Upper lobe of right lung (tissue), 1 donor: ENCODE measurements at regions not wholly inside any gene's neighbourhood (a gene's known extent, or its start where the extent isn't known, plus 50 kb on each side); places are given as distances from the start of the nearest gene placed in this dataset.

Experiments used
- ATAC-seq: fragments of 200-7000 bp; cut with Tn5 transposase; one replicate; pipeline ENCODE4 v1.9.1; 2020; ENCODE audit warnings: mild to moderate bottlenecking, moderate library complexity
- DNase-seq: peaks from one replicate; pipeline ENCODE4 v3.0.0-alpha.2; 2020
- H3K27ac ChIP-seq: fragments of 200-600 bp; one replicate; pipeline ENCODE4 v1.8.0; 2022
- H3K27me3 ChIP-seq: fragments of 200-600 bp; one replicate; pipeline ENCODE4 v1.8.0; 2022; ENCODE audit warnings: mild to moderate bottlenecking
- H3K36me3 ChIP-seq: fragments of 200-600 bp; one replicate; pipeline ENCODE4 v1.8.0; 2022
- H3K4me1 ChIP-seq: fragments of 200-600 bp; one replicate; pipeline ENCODE4 v1.8.0; 2022
- H3K4me3 ChIP-seq: fragments of 200-600 bp; one replicate; pipeline ENCODE4 v1.8.0; 2022; ENCODE audit warnings: mild to moderate bottlenecking
- H3K9me3 ChIP-seq: fragments of 200-600 bp; one replicate; pipeline ENCODE4 v1.8.0; 2022
- intact Hi-C: fragments of 100-400 bp; cut with DNase I; formaldehyde crosslinking; loops from one replicate; pipeline ENCODE4 v1.11.0; 2022
- TF ChIP-seq, protein P1 (sequence below): fragments of 200-600 bp; IDR thresholded peaks from one replicate; pipeline ENCODE4 v1.8.0; 2022; ENCODE audit warnings: antibody characterized with exemption
- donor health status: DM: no; HTN: yes; CAD: no; lungs with severe emphysema.

DNA sequence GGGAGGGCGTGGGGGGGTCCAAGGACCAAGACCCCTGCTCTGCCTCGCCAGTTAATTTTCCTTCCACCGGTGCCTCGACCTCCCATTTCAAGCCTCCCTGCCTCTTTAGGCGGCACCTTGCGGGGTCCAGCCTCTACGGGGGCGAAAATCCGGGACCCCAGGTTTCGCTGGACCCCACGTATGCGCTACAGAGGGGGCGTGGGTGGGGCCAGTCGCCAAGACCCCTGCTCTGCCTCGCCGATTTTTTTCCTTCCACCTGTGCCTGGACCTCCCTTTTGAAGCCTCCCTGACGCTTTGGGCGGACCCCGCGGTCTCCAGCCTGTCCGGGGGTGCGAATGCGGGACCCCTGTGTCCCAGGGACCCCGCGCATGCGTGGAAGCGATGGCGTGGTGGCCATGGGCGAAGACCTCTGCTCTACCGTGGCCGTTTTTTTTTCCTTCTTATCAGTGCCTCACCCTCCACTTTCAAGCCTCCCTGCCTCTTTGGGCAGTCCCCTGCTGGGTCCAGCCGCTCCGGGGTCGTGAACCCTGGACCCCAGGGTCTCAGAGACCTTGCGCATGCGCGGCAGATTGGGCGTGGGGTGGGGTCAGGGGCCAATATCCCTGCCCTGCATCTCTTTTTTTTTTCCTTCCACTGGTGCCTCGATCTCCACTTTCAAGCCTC is 324.2 kb downstream of the ALG10 start:
- H3K36me3 ChIP-seq, result no peaks in the 10 kb centered on the region
- no peaks in the 10 kb centered on the region for H3K9me3 ChIP-seq
- no peak overlapping the region for H3K4me3 ChIP-seq
- intact Hi-C loops, result no loop called here
- DNase-seq, result no peak
- H3K4me1 ChIP-seq, result no peaks in the 10 kb centered on the region
- H3K27ac ChIP-seq, result no peak overlapping the region
- peaks cover 5% of the 10 kb centered on the region for H3K27me3 ChIP-seq
- TF ChIP-seq, protein P1, sequence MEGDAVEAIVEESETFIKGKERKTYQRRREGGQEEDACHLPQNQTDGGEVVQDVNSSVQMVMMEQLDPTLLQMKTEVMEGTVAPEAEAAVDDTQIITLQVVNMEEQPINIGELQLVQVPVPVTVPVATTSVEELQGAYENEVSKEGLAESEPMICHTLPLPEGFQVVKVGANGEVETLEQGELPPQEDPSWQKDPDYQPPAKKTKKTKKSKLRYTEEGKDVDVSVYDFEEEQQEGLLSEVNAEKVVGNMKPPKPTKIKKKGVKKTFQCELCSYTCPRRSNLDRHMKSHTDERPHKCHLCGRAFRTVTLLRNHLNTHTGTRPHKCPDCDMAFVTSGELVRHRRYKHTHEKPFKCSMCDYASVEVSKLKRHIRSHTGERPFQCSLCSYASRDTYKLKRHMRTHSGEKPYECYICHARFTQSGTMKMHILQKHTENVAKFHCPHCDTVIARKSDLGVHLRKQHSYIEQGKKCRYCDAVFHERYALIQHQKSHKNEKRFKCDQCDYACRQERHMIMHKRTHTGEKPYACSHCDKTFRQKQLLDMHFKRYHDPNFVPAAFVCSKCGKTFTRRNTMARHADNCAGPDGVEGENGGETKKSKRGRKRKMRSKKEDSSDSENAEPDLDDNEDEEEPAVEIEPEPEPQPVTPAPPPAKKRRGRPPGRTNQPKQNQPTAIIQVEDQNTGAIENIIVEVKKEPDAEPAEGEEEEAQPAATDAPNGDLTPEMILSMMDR, result no peak
- ATAC-seq, result no peak

DNA sequence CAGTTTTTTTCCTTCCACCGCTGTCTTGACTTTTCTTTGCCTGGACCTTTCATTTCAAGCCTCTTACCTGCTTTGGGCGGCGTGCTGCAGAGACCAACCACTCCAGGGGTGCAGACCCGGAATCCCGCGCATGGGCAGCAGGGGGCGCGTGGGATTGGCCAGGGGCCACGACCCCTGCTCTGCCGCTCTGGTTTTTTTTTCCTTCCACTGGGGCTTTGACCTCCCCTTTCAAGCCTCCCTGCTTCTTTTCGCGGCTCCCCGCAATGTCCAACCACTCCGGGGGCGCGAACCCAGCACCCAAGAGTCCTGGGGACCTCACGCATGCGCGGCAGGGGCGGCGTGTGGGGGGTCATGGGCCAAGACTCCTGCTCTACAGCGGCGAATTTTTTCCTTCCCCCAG is 325.1 kb downstream of the ALG10 start:
- Histone ChIP-seq H3K9me3 (no peaks in the 10 kb centered on the region), H3K4me1 (no peaks in the 10 kb centered on the region), H3K27me3 (peaks cover 5% of the 10 kb centered on the region), H3K4me3 (no peak overlapping the region), H3K27ac (no peak overlapping the region), H3K36me3 (no peaks in the 10 kb centered on the region)
- TF ChIP-seq, protein P1, result no peak
- intact Hi-C loops, result no loop called here
- no peak for DNase-seq
- ATAC-seq, result no peak

DNA sequence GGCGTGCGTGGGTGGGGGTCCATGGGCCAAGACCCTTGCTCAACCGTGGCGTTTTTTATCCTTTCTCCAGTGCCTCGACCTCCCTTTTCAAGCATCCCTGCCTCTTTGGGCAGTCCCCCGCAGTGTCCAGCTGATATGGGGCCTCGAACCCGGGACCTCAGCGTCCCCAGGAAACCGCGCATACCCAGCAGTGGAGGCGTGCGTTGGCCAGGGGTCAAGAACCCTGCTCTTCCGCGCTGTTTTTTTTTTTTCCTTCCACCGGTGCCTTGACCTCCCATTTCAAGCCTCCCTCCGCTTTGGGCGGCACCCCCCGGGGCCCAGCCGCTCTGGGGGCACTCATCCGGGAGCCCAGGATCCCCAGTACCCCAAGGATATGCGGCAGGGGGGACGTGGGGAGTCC is 325.8 kb downstream of the ALG10 start:
- no peak overlapping the region for H3K4me3 ChIP-seq
- ATAC-seq (no peak), DNase-seq (no peak)
- H3K36me3 ChIP-seq, result no peaks in the 10 kb centered on the region
- H3K9me3 ChIP-seq, result no peaks in the 10 kb centered on the region
- intact Hi-C loops, result no loop called here
- no peak overlapping the region for H3K27ac ChIP-seq
- TF ChIP-seq, protein P1, result no peak
- no peaks in the 10 kb centered on the region for H3K4me1 ChIP-seq
- peaks cover 5% of the 10 kb centered on the region for H3K27me3 ChIP-seq

DNA sequence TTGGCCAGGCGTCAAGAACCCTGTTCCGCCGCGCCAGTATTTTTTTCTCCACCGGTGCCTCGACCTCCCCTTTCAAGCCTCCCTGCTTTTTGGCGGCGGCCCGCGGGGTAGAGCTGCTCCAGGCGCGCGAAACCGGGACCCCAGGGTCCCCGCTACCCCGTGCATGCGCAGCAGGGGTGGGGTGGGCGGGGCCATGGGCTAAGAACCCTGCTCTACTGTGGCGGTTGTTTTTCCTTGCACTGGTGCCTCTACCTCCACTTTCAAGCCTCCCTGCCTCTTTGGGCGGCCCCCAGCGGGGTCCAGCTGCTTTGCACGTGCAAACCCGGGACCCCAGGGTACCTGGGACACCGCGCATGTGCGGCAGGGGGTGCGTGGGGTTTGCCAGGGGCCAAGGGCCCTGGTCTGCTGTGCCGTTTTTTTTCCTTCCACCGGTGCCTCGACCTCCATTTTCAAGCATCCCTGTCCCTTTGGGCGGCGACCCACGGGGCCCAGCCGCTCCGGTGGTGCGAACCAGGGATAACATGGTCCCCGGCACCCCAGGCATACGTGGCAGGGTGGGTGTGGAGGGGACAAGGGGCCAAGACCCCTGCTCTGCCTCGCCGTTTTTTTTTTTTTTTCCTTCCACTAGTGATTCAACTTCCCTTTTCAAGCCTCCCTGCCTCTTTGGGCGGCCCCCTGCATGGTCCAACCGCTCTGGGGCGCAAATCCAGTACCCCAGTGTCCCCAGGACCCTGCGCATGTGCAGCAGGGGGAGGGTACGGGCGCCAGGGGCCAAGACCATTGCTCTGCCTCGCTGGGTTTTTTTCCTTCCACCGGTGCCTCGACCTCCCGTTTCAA is 326.8 kb downstream of the ALG10 start:
- intact Hi-C loops, result no loop called here
- no peaks in the 10 kb centered on the region for H3K9me3 ChIP-seq
- ATAC-seq (no peak), DNase-seq (no peak)
- no peaks in the 10 kb centered on the region for H3K4me1 ChIP-seq
- H3K36me3 ChIP-seq, result no peaks in the 10 kb centered on the region
- no peak overlapping the region for H3K4me3 ChIP-seq
- H3K27me3 ChIP-seq, result peaks cover 5% of the 10 kb centered on the region
- TF ChIP-seq, protein P1, result no peak
- no peak overlapping the region for H3K27ac ChIP-seq

DNA sequence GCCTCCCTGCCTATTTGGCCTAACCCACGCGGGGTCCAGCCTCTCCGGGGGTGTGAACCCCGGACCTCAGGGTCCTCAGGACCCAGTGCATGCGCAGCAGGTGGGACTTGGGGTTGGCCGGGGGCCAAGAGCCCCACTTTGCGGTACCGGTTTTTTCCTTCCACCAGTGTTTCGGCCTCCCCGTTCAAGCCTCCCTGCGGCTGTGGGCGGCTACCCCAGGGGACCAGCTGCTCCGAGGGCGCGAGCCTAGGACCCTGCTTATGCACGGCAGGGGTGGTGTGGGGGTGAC is 327.3 kb downstream of the ALG10 start:
- no peaks in the 10 kb centered on the region for H3K36me3 ChIP-seq
- no peak overlapping the region for H3K4me3 ChIP-seq
- no peak overlapping the region for H3K27ac ChIP-seq
- H3K27me3 ChIP-seq, result peaks cover 5% of the 10 kb centered on the region
- TF ChIP-seq, protein P1, result no peak
- intact Hi-C loops, result no loop called here
- no peaks in the 10 kb centered on the region for H3K9me3 ChIP-seq
- ATAC-seq, result no peak
- no peaks in the 10 kb centered on the region for H3K4me1 ChIP-seq
- DNase-seq, result no peak
